ENCODE measurements at regions not wholly inside any gene's neighbourhood (a gene's known extent, or its start where the extent isn't known, plus 50 kb on each side); places are given as distances from the start of the nearest gene placed in this dataset.

- peaks cover 5% of the 10 kb centered on the region for H3K9me3 Mint-ChIP-seq
- DNase-seq (ENCODE audit: low spot score in 2 of 2) (no peak), ATAC-seq (no peak)
- H3K27ac Mint-ChIP-seq: no peak overlapping the region
- no peak overlapping the region for H3K4me3 Mint-ChIP-seq
- H3K36me3 Mint-ChIP-seq: no peaks in the 10 kb centered on the region
- H3K4me1 Mint-ChIP-seq: no peaks in the 10 kb centered on the region
Measured at GRCh38 chr18:71027531-71027930, 738.7 kb downstream of the SOCS6 start.

DNA sequence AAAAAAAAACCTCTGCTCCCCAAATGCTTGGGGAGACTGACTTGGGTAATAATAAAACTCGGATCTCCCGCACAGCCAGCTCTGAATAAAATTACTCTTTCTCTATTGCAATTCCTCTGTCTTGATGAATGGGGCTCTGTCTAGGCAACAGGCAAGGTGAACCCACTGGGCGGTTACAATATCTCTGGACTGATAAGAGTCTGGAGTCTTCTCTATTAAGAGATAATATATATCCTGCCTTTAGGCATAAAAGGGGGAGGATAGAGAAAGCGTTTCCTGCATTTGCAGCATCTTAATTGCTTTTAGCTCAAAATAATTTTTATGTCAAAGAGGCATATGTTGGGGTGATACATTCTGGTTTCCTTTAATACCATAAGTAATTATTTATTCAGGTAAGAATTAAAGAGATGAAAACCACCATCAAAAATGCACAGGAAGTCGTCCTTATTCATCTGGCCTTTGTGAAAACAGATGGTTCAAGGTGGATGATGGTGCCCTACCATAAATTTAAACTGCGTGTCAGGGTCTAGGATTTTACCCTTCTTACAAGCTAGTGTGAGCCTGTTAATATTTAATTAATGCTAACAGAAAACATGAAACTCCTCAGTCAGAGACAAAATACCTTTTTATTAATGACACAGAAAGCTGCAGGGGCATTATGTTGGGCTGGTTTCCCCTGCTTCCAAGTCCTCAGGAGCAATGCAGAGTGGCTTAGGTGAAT, 736.8 kb downstream of the SOCS6 start:
- Mint-ChIP-seq H3K9me3 (peaks cover 5% of the 10 kb centered on the region), H3K36me3 (no peaks in the 10 kb centered on the region), H3K27ac (no peak overlapping the region), H3K4me3 (no peak overlapping the region), H3K4me1 (no peaks in the 10 kb centered on the region)
- ATAC-seq (no peak), DNase-seq (ENCODE audit: low spot score in 2 of 2) (no peak)

- Mint-ChIP-seq H3K36me3 (no peaks in the 10 kb centered on the region), H3K9me3 (no peaks in the 10 kb centered on the region), H3K4me3 (no peak overlapping the region), H3K4me1 (no peaks in the 10 kb centered on the region), H3K27ac (no peak overlapping the region)
- ATAC-seq (no peak), DNase-seq (ENCODE audit: low spot score in 2 of 2) (no peak)
Measured at GRCh38 chr18:71022389-71022788, 733.5 kb downstream of the SOCS6 start.

GRCh38 chr18:71021030-71021362, 732.2 kb downstream of the SOCS6 start:
- no peak overlapping the region for H3K4me3 Mint-ChIP-seq
- DNase-seq (ENCODE audit: low spot score in 2 of 2) (no peak), ATAC-seq (no peak)
- H3K36me3 Mint-ChIP-seq: no peaks in the 10 kb centered on the region
- H3K27ac Mint-ChIP-seq: no peak overlapping the region
- peaks cover 3% of the 10 kb centered on the region for H3K9me3 Mint-ChIP-seq
- H3K4me1 Mint-ChIP-seq: no peaks in the 10 kb centered on the region

DNA sequence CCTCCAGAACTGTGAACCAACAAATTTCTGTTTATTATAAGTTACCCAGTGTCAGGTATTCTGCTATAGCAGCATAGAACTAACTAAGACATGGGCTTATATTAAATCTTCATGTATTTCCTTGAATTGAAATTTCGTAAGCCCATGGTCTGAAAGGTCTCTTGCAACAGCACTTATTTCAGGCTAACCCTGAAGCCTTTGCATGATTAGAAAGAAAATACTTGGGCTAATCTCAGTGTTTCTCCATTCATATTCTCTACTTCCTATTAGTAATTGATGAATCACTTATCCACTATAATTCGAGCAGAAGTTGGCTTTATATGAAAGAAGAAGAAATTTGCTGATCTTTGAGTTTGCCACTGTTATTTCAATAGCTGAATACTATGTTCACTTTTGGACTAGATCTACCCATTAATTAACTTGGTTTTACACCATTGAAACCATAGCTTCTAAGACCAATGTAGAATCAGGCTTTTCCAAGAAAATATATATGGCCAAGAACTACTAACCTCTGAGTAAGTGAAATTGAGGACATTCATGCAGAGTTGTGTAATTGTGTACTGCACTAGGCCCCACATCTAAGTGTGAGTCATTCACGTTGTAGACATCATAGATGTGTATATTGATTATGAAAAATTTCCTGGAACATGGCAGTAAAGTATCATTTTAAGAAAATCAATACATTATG, 731.6 kb downstream of the SOCS6 start:
- Mint-ChIP-seq H3K4me3 (no peak overlapping the region), H3K9me3 (peaks cover 3% of the 10 kb centered on the region), H3K4me1 (no peaks in the 10 kb centered on the region), H3K36me3 (no peaks in the 10 kb centered on the region), H3K27ac (no peak overlapping the region)
- DNase-seq (ENCODE audit: low spot score in 2 of 2): no peak
- no peak for ATAC-seq

DNA sequence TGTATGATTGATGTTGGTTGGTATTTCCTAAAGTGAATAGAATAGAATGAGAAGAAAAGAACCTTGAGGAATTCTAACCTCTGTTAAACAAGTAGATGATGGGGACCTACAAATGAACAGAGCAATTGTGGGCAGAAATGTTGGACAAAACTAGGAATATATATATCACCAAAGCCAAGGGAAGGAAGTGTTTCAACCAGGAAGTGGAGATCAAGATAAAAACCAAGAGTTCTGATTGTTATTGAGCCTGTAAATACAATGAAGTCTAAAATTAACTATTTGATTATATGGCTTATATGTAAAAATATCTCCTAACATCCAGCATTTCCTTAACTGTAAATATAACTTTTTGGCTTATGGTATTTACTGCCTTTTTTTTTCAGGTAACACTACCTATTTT, 730.0 kb downstream of the SOCS6 start:
- no peak overlapping the region for H3K27ac Mint-ChIP-seq
- DNase-seq (ENCODE audit: low spot score in 2 of 2): no peak
- H3K4me3 Mint-ChIP-seq: no peak overlapping the region
- H3K36me3 Mint-ChIP-seq: no peaks in the 10 kb centered on the region
- H3K9me3 Mint-ChIP-seq: peaks cover 3% of the 10 kb centered on the region
- ATAC-seq: no peak
- H3K4me1 Mint-ChIP-seq: no peaks in the 10 kb centered on the region

- H3K4me1 Mint-ChIP-seq: no peaks in the 10 kb centered on the region
- H3K36me3 Mint-ChIP-seq: no peaks in the 10 kb centered on the region
- no peak for DNase-seq (ENCODE audit: low spot score in 2 of 2)
- ATAC-seq: no peak
- peaks cover 9% of the 10 kb centered on the region for H3K9me3 Mint-ChIP-seq
- no peak overlapping the region for H3K27ac Mint-ChIP-seq
- no peak overlapping the region for H3K4me3 Mint-ChIP-seq
Measured at GRCh38 chr18:71012789-71013188, 723.9 kb downstream of the SOCS6 start.

GRCh38 chr18:71011389-71011788, 722.5 kb downstream of the SOCS6 start:
- no peaks in the 10 kb centered on the region for H3K4me1 Mint-ChIP-seq
- DNase-seq (ENCODE audit: low spot score in 2 of 2) (no peak), ATAC-seq (no peak)
- H3K4me3 Mint-ChIP-seq: no peak overlapping the region
- H3K36me3 Mint-ChIP-seq: no peaks in the 10 kb centered on the region
- H3K27ac Mint-ChIP-seq: no peak overlapping the region
- peaks cover 9% of the 10 kb centered on the region for H3K9me3 Mint-ChIP-seq

DNA sequence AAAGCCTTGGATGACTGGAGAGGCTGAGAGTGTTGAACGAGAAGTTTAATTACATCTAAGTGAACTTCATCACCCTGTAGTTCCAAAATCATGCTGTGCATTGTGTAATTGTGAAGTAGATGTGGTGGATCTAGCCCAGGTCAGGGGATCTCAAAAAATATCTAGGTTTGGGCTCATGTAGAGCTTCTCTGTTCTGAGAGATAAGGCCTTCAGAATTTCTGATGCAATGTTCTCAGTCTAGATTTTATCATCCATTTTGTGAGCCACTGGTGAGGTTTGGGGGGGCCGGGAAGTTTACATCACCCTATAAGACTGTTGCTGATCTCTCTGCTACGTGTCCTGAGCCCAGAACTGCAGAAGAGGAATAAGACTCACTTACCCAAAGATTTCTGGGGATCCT, 719.4 kb downstream of the SOCS6 start:
- Mint-ChIP-seq H3K9me3 (peaks cover 11% of the 10 kb centered on the region), H3K4me3 (no peak overlapping the region)
- no peak for ATAC-seq

DNA sequence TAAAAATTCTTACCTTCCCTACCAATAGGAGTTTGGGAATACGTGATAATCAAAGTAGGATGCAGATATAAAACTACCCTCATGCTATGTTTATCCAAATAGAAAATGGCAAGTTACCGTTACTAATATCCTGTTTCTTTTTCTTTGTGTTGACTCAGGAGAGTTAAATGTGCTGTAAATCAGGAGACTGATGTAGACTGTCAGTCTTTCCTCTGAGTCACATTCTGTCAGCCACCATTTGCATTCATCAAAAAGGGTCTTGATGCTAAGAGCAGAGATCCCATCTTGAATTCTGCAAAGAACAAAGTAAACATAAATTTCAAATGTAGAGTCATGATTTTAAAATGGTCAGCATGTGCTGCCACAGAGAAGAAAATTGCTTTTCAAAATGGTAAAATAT, 712.8 kb downstream of the SOCS6 start:
- ATAC-seq (no peak), DNase-seq (ENCODE audit: low spot score in 2 of 2) (no peak)
- Mint-ChIP-seq H3K4me1 (no peaks in the 10 kb centered on the region), H3K27ac (no peak overlapping the region), H3K4me3 (no peak overlapping the region), H3K36me3 (no peaks in the 10 kb centered on the region), H3K9me3 (peaks cover 10% of the 10 kb centered on the region)

More for the DNA sequence above, 719.4 kb downstream of the SOCS6 start:
- DNase-seq (ENCODE audit: low spot score in 2 of 2): no peak
- H3K4me1 Mint-ChIP-seq: no peaks in the 10 kb centered on the region
- H3K27ac Mint-ChIP-seq: no peak overlapping the region
- no peaks in the 10 kb centered on the region for H3K36me3 Mint-ChIP-seq

DNA sequence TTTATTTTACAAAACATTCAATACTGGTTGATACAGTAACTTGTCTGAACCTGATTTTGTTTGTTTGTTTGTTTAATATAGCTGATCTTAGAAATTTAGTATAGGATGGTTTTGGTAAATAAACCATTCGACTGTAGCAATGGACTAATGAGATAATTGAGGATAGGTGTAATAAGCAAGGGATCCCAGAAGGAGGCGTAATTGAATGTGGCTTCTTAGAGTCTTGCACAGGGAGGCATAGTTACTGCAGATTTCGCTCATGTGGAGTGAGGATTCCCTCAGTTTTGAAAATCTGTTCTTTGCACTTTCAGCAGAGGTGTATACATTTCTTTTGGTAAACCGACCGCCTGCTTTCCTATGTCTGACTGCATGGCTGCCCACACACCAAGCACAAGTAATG, 709.6 kb downstream of the SOCS6 start:
- ATAC-seq (no peak), DNase-seq (ENCODE audit: low spot score in 2 of 2) (no peak)
- Mint-ChIP-seq H3K4me3 (no peak overlapping the region), H3K27ac (no peak overlapping the region), H3K36me3 (no peaks in the 10 kb centered on the region), H3K4me1 (no peaks in the 10 kb centered on the region), H3K9me3 (peaks cover 11% of the 10 kb centered on the region)

DNA sequence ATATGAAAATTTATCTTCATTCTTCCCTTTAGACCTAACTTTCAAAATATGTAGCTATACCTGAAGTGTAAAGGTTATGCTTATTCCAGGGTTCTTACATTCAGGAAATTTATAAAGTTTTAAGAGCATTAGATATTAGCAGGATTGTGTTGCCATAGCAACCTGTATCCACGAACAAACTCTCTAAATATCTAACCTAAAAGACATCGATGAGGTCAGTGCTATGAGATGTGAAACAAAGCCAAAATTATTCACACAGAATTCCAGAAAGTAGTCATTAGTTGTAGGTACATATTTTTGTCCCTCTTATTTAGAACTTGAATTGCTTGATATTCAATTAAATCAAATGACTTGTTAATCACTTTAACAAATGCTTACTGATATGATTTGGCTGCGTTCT, 705.3 kb downstream of the SOCS6 start:
- Mint-ChIP-seq H3K4me1 (no peaks in the 10 kb centered on the region), H3K4me3 (no peak overlapping the region), H3K36me3 (no peaks in the 10 kb centered on the region)

GRCh38 chr18:70991577-70991976, 702.7 kb downstream of the SOCS6 start:
- Mint-ChIP-seq H3K4me1 (no peaks in the 10 kb centered on the region), H3K27ac (no peak overlapping the region), H3K9me3 (peaks cover 10% of the 10 kb centered on the region), H3K36me3 (no peaks in the 10 kb centered on the region), H3K4me3 (no peak overlapping the region)
- no peak for ATAC-seq
- no peak for DNase-seq (ENCODE audit: low spot score in 2 of 2)

More for the DNA sequence above, 705.3 kb downstream of the SOCS6 start:
- no peak overlapping the region for H3K27ac Mint-ChIP-seq
- peaks cover 11% of the 10 kb centered on the region for H3K9me3 Mint-ChIP-seq
- DNase-seq (ENCODE audit: low spot score in 2 of 2) (no peak), ATAC-seq (no peak)

- no peak overlapping the region for H3K27ac Mint-ChIP-seq
- H3K36me3 Mint-ChIP-seq: no peaks in the 10 kb centered on the region
Measured at GRCh38 chr18:70985948-70986347, 697.1 kb downstream of the SOCS6 start.

DNA sequence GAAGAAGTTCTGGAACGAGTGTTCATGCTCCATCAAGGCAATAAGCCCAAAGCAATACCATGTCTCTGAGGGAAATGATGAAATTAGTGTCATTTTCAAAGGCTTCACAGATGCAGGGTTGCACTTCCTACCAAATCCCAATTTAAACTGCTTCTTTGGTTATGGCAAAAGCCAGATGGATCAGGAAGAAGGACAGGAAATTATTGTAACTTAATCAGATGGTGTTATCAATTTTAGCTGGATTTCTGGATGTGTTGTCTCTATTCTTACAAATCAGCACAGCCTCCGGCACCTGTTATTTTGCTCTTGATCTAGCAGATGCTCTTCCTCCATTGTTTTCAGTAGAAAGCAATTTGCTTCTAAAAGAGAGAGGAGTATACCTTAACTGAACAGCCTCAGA, 693.4 kb downstream of the SOCS6 start:
- Mint-ChIP-seq H3K36me3 (no peaks in the 10 kb centered on the region), H3K27ac (no peak overlapping the region), H3K4me3 (no peak overlapping the region), H3K4me1 (no peaks in the 10 kb centered on the region), H3K9me3 (peaks cover 26% of the 10 kb centered on the region)
- DNase-seq (ENCODE audit: low spot score in 2 of 2) (no peak), ATAC-seq (no peak)

More at GRCh38 chr18:70985948-70986347, 697.1 kb downstream of the SOCS6 start:
- H3K4me3 Mint-ChIP-seq: no peak overlapping the region
- H3K4me1 Mint-ChIP-seq: no peaks in the 10 kb centered on the region
- no peak for ATAC-seq
- DNase-seq (ENCODE audit: low spot score in 2 of 2): no peak
- H3K9me3 Mint-ChIP-seq: peaks cover 23% of the 10 kb centered on the region

GRCh38 chr18:70981400-70982140, 692.7 kb downstream of the SOCS6 start:
- Mint-ChIP-seq H3K9me3 (peaks cover 22% of the 10 kb centered on the region), H3K27ac (no peak overlapping the region), H3K4me1 (no peaks in the 10 kb centered on the region), H3K36me3 (no peaks in the 10 kb centered on the region), H3K4me3 (no peak overlapping the region)
- ATAC-seq: no peak
- DNase-seq (ENCODE audit: low spot score in 2 of 2): no peak
